Neural progenitor cell (in vitro differentiated cells): ENCODE measurements at regions not wholly inside any gene's neighbourhood (a gene's known extent, or its start where the extent isn't known, plus 50 kb on each side); places are given as distances from the start of the nearest gene placed in this dataset.

ENCODE experiments used
- EZH2 ChIP-seq: fragments of 200-600 bp; sonication (generic); IDR thresholded peaks from 2 replicates; pipeline ENCODE4 v1.6.1; 2017; ENCODE audit warnings: antibody characterized with exemption, mild to moderate bottlenecking, moderate library complexity
- EZH2phosphoT487 ChIP-seq: fragments of 200-600 bp; sonication (generic); IDR thresholded peaks from 2 replicates; pipeline ENCODE4 v1.6.1; 2017; ENCODE audit warnings: antibody characterized with exemption
- TF ChIP-seq, protein P1 (sequence below): fragments of 200-600 bp; sonication (generic); IDR thresholded peaks from 2 replicates; pipeline ENCODE4 v1.5.1; 2017; ENCODE audit warnings: antibody characterized with exemption, mild to moderate bottlenecking

- TF ChIP-seq EZH2 (no peak), EZH2phosphoT487 (no peak)
- TF ChIP-seq, protein P1, sequence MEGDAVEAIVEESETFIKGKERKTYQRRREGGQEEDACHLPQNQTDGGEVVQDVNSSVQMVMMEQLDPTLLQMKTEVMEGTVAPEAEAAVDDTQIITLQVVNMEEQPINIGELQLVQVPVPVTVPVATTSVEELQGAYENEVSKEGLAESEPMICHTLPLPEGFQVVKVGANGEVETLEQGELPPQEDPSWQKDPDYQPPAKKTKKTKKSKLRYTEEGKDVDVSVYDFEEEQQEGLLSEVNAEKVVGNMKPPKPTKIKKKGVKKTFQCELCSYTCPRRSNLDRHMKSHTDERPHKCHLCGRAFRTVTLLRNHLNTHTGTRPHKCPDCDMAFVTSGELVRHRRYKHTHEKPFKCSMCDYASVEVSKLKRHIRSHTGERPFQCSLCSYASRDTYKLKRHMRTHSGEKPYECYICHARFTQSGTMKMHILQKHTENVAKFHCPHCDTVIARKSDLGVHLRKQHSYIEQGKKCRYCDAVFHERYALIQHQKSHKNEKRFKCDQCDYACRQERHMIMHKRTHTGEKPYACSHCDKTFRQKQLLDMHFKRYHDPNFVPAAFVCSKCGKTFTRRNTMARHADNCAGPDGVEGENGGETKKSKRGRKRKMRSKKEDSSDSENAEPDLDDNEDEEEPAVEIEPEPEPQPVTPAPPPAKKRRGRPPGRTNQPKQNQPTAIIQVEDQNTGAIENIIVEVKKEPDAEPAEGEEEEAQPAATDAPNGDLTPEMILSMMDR = no peak
Observed at GRCh38 chr12:17793854-17794253, 296.1 kb downstream of the RERGL start.
